Activated CD4-positive, alpha-beta T cell treated with anti-CD3 and anti-CD28 coated beads, Interleukin-2, amount 10 ng/mL, durations not matched to agents 7 days and 5 days (primary cell): ENCODE measurements at regions not wholly inside any gene's neighbourhood (a gene's known extent, or its start where the extent isn't known, plus 50 kb on each side); places are given as distances from the start of the nearest gene placed in this dataset.
"Not testable (repeated sequence)": the region's sequence is repeated elsewhere in the genome, so short reads cannot be mapped to it uniquely, and the experiment has no call there.

Source experiments
- CTCF ChIA-PET: fragments of 350-600 bp; sonication (Branson Sonifier 250); formaldehyde crosslinking; loops from one replicate; lab custom pipeline; 2021; ENCODE audit warnings: antibody characterized with exemption; lab: Charles Lee
- POLR2A ChIA-PET: fragments of 350-600 bp; sonication (Branson Sonifier 250); formaldehyde crosslinking; loops from one replicate; lab custom pipeline; 2021; ENCODE audit warnings: antibody characterized with exemption; lab: Charles Lee
- DNase-seq: peaks from one replicate; pipeline ENCODE4 v3.0.0-alpha.2; 2020
- H3K27ac Mint-ChIP-seq: one replicate; pipeline ENCODE4 v1.8.0; 2021; ENCODE audit warnings: mild to moderate bottlenecking, moderate library complexity, mixed read lengths
- H3K27me3 Mint-ChIP-seq: one replicate; pipeline ENCODE4 v1.8.0; 2021; ENCODE audit warnings: mixed read lengths
- H3K36me3 Mint-ChIP-seq: one replicate; pipeline ENCODE4 v1.8.0; 2021; ENCODE audit warnings: low read depth, mixed read lengths
- H3K4me1 Mint-ChIP-seq: one replicate; pipeline ENCODE4 v1.8.0; 2021; ENCODE audit warnings: mixed read lengths
- H3K4me3 Mint-ChIP-seq: one replicate; pipeline ENCODE4 v1.8.0; 2021; ENCODE audit warnings: mild to moderate bottlenecking, moderate library complexity, mixed read lengths
- H3K9me3 Mint-ChIP-seq: one replicate; pipeline ENCODE4 v1.8.0; 2021; ENCODE audit warnings: mixed read lengths

DNA sequence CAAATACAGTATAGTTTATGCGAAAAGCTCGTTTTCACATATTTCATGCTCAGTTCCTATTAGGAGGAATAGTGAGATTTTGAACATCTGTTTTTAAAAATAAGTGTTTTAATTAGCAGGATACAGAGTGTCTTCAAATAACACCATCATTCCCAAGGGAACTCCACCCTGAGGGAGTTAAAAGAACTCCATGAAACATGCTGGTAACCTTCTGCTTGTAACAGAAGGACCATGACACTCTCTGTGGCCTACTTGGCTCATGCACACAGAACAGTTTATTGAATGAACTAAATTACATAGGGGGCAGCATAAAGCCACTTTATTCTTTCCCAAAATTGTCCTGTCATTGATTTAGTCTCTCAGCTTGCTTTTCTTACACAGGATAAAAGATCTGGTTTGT is 809.5 kb upstream of the SLITRK6 start:
- POLR2A ChIA-PET, result no interaction called here
- no peaks in the 10 kb centered on the region for H3K27me3 Mint-ChIP-seq
- no peaks in the 10 kb centered on the region for H3K36me3 Mint-ChIP-seq
- no peak overlapping the region for H3K27ac Mint-ChIP-seq
- CTCF ChIA-PET, result no interaction called here
- H3K4me1 Mint-ChIP-seq, result no peaks in the 10 kb centered on the region
- peaks cover 12% of the 10 kb centered on the region for H3K9me3 Mint-ChIP-seq
- no peak for DNase-seq
- H3K4me3 Mint-ChIP-seq, result no peak overlapping the region

GRCh38 chr13:86633346-86633745 is 834.1 kb upstream of the SLITRK6 start:
- H3K4me1 Mint-ChIP-seq, result no peaks in the 10 kb centered on the region
- H3K9me3 Mint-ChIP-seq, result no peaks in the 10 kb centered on the region
- POLR2A ChIA-PET, result no interaction called here
- no peaks in the 10 kb centered on the region for H3K36me3 Mint-ChIP-seq
- H3K27me3 Mint-ChIP-seq, result no peaks in the 10 kb centered on the region
- no peak overlapping the region for H3K27ac Mint-ChIP-seq
- CTCF ChIA-PET, result no interaction called here
- no peak overlapping the region for H3K4me3 Mint-ChIP-seq
- no peak for DNase-seq

DNA sequence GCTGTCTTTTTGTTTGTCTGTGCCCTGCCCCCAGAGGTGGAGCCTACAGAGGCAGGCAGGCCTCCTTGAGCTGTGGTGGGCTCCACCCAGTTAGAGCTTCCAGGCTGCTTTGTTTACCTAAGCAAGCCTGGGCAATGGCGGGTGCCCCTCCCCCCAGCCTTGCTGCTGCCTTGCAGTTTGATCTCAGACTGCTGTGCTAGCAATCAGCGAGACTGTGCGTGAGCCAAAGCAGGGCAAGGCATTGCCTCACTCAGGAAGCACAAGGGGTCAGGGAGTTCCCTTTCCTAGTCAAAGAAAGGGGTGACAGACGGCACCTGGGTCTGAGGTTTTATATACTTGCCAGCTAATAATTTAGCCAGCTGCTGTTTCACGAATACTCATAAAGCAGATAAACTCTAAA is 852.0 kb upstream of the SLITRK6 start:
- CTCF ChIA-PET, H3K4me1 Mint-ChIP-seq, H3K36me3 Mint-ChIP-seq, DNase-seq, H3K9me3 Mint-ChIP-seq, H3K27ac Mint-ChIP-seq, H3K4me3 Mint-ChIP-seq, H3K27me3 Mint-ChIP-seq: not testable (repeated sequence)
- POLR2A ChIA-PET, result interaction anchor here (0.6 kb wide), 1 partner anchor 85 kb away, joined by 3 read pairs; no protein-coding TSS in a partner anchor

- CTCF ChIA-PET, result no interaction called here
- POLR2A ChIA-PET, result no interaction called here
- Mint-ChIP-seq H3K4me3 (no peak overlapping the region), H3K36me3 (no peaks in the 10 kb centered on the region), H3K4me1 (no peaks in the 10 kb centered on the region), H3K27me3 (no peaks in the 10 kb centered on the region), H3K27ac (no peak overlapping the region), H3K9me3 (peaks cover 7% of the 10 kb centered on the region)
- DNase-seq, result no peak
These were observed 853.8 kb upstream of the SLITRK6 start for GRCh38 chr13:86653009-86653408.

DNA sequence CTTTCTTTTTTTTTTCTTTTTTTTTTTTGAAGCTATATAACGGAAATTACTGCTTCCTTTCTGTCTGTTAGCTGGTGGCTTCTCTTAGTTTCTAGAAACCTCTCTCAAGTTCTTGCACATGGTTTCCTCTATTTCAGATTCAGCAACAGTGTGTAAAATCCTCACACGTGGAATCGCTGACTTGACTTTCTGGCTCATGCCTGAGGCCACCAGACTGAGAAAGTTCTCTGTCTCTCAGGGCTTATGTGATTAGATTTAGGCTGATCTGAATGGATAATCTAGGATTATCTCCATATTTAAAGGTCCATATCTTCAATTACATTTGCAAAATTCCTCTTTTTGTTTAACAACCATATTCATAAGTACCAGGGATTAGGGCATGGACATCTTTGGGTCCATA is 856.3 kb upstream of the SLITRK6 start:
- H3K4me3 Mint-ChIP-seq, result no peak overlapping the region
- H3K9me3 Mint-ChIP-seq, result peaks cover 8% of the 10 kb centered on the region
- DNase-seq, result no peak
- H3K27me3 Mint-ChIP-seq, result no peaks in the 10 kb centered on the region
- ChIA-PET CTCF (interaction anchor here (0.6 kb wide), 1 partner anchor 1920 kb away, joined by 3 read pairs; no protein-coding TSS in a partner anchor), POLR2A (no interaction called here)
- no peaks in the 10 kb centered on the region for H3K36me3 Mint-ChIP-seq
- no peak overlapping the region for H3K27ac Mint-ChIP-seq
- H3K4me1 Mint-ChIP-seq, result no peaks in the 10 kb centered on the region

DNA sequence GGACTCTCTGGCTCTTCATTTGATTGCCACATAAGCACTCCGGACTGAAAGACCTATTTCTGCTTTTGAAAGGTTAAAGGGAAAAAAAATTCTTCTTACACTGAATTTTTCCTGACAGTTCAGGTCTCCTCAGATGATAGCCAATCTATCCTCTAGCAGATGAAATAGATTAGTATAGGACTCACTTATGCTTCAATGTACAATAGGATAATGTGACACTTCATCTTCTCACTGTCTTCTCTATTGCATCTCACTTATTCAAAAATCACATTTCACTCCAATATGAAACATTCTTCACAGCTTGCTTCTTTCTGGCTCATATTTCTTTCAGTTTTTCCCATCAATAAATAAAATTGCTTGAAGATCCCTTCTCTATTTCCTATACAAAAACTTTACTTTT is 860.9 kb upstream of the SLITRK6 start:
- no peak overlapping the region for H3K27ac Mint-ChIP-seq
- no peak for DNase-seq
- POLR2A ChIA-PET, result no interaction called here
- CTCF ChIA-PET, result no interaction called here
- no peaks in the 10 kb centered on the region for H3K4me1 Mint-ChIP-seq
- H3K4me3 Mint-ChIP-seq, result no peak overlapping the region
- H3K27me3 Mint-ChIP-seq, result no peaks in the 10 kb centered on the region
- H3K36me3 Mint-ChIP-seq, result no peaks in the 10 kb centered on the region
- H3K9me3 Mint-ChIP-seq, result peaks cover 12% of the 10 kb centered on the region

DNA sequence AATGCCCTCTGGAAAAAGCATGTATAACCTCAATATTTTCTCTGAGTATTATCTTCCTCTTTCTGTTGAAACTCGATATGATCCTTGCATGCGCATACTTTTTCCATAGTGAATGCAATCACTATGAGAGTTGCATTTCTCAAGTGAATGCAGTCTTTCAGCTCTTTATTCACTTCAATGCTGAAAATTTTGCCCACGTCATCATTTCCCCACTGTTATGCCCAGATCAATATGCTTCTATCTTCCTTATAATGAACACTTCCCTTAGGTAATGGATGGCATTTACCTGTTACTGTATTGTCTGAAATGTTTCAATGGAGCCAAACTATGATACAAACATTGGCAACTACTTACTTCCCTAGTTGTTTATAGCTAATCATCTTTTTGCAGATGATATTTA is 866.6 kb upstream of the SLITRK6 start:
- no peak overlapping the region for H3K27ac Mint-ChIP-seq
- no peak overlapping the region for H3K4me3 Mint-ChIP-seq
- no peak for DNase-seq
- CTCF ChIA-PET, result no interaction called here
- POLR2A ChIA-PET, result no interaction called here
- H3K9me3 Mint-ChIP-seq, result peaks cover 10% of the 10 kb centered on the region
- H3K36me3 Mint-ChIP-seq, result no peaks in the 10 kb centered on the region
- H3K27me3 Mint-ChIP-seq, result no peaks in the 10 kb centered on the region
- no peaks in the 10 kb centered on the region for H3K4me1 Mint-ChIP-seq

- ChIA-PET POLR2A (no interaction called here), CTCF (no interaction called here)
- Mint-ChIP-seq H3K4me1 (no peaks in the 10 kb centered on the region), H3K27me3 (no peaks in the 10 kb centered on the region), H3K27ac (no peak overlapping the region), H3K4me3 (no peak overlapping the region), H3K9me3 (peaks cover 3% of the 10 kb centered on the region), H3K36me3 (no peaks in the 10 kb centered on the region)
- DNase-seq, result no peak
These were observed 874.8 kb upstream of the SLITRK6 start for GRCh38 chr13:86673931-86674431.

DNA sequence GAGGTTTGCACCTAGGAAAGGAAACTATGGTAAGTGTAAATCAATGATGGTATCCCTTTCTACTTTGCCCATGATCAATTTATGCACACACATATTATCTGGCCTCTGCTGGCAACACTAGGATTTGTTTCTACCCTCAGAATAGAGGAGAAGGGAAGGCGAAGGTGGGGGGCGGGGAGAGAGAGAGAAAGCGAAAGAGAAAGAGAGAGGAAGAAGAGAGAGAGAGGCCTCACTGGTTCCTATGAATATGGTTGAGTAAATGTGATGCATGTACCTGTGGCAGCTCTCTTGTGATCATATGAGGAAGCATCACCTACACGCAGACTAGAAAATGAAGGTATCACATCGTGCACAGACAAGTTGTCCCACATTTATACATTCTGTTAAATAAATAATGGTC is 882.0 kb upstream of the SLITRK6 start:
- no peaks in the 10 kb centered on the region for H3K36me3 Mint-ChIP-seq
- H3K4me3 Mint-ChIP-seq, result no peak overlapping the region
- H3K4me1 Mint-ChIP-seq, result no peaks in the 10 kb centered on the region
- DNase-seq, result no peak
- ChIA-PET POLR2A (no interaction called here), CTCF (no interaction called here)
- no peaks in the 10 kb centered on the region for H3K27me3 Mint-ChIP-seq
- H3K27ac Mint-ChIP-seq, result no peak overlapping the region
- peaks cover 3% of the 10 kb centered on the region for H3K9me3 Mint-ChIP-seq

- H3K27me3 Mint-ChIP-seq, result no peaks in the 10 kb centered on the region
- no peak for DNase-seq
- no peak overlapping the region for H3K4me3 Mint-ChIP-seq
- POLR2A ChIA-PET, result no interaction called here
- H3K9me3 Mint-ChIP-seq, result peaks cover 3% of the 10 kb centered on the region
- H3K4me1 Mint-ChIP-seq, result no peaks in the 10 kb centered on the region
- H3K27ac Mint-ChIP-seq, result no peak overlapping the region
- CTCF ChIA-PET, result no interaction called here
- no peaks in the 10 kb centered on the region for H3K36me3 Mint-ChIP-seq
These were observed 885.2 kb upstream of the SLITRK6 start for GRCh38 chr13:86684402-86684801.

DNA sequence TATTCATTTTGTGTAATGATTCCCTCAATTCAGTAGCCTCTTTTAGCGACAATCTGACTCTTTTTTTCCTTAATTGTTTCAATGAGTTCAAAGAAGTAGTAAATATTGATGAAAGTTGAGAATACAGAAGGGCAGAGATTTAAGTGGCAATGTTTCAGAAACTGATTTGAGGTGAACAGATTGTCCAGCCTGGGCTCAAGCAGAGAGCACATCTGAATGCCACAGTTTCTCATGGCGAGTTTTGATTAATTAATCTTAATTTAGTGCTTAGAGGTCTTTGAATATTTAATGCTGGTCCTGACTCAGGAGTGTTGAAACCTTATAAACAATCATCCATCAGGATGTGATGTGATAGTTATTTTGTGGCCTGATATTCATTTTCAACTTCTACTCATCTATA is 890.7 kb upstream of the SLITRK6 start:
- H3K27ac Mint-ChIP-seq, result no peak overlapping the region
- POLR2A ChIA-PET, result no interaction called here
- CTCF ChIA-PET, result no interaction called here
- no peak overlapping the region for H3K4me3 Mint-ChIP-seq
- H3K36me3 Mint-ChIP-seq, result no peaks in the 10 kb centered on the region
- H3K4me1 Mint-ChIP-seq, result no peaks in the 10 kb centered on the region
- DNase-seq, result no peak
- no peaks in the 10 kb centered on the region for H3K27me3 Mint-ChIP-seq
- peaks cover 11% of the 10 kb centered on the region for H3K9me3 Mint-ChIP-seq

DNA sequence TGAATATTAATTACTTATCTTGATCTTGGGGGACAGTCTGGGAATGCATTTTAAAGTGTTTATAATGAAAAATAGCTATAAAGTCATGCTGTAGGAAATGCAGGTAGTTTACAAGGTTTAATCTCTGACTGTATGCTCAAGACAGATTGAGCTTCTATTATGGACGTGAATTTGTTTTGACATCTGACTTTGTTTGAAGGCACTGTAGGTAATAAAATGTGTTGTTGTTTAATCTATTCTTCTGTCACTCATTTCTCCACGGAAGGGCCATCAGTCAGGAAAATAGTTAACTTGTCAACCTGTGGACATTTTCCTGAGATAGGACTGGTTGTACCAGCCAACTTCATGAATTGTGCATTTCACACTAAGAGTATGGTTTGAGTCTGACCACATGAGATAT is 893.1 kb upstream of the SLITRK6 start:
- no peaks in the 10 kb centered on the region for H3K36me3 Mint-ChIP-seq
- POLR2A ChIA-PET, result no interaction called here
- H3K9me3 Mint-ChIP-seq, result peaks cover 11% of the 10 kb centered on the region
- no peak for DNase-seq
- H3K27me3 Mint-ChIP-seq, result no peaks in the 10 kb centered on the region
- H3K4me1 Mint-ChIP-seq, result no peaks in the 10 kb centered on the region
- CTCF ChIA-PET, result no interaction called here
- no peak overlapping the region for H3K4me3 Mint-ChIP-seq
- H3K27ac Mint-ChIP-seq, result no peak overlapping the region

DNA sequence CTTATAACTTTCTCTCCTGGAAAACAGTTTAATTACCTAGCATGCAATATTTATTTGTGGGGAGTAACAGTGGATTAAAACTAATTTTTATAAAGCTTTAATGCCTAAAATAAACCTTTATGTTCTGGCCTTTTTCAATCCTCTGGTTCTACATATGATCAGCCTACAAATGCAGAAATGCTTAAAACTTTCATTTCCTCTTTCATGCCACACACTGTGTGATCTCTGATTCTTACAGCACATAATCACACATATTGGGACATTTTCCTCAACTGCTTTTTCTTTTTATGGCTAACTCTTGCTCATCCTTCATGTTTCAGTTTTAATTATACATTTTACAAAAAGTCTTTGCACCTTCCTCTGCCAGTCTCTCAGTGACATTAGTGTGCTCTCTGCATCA is 910.8 kb upstream of the SLITRK6 start:
- Mint-ChIP-seq H3K36me3 (no peaks in the 10 kb centered on the region), H3K9me3 (peaks cover 7% of the 10 kb centered on the region), H3K4me3 (no peak overlapping the region), H3K27me3 (no peaks in the 10 kb centered on the region), H3K27ac (no peak overlapping the region), H3K4me1 (no peaks in the 10 kb centered on the region)
- ChIA-PET CTCF (no interaction called here), POLR2A (no interaction called here)
- DNase-seq, result no peak

GRCh38 chr13:86710896-86711295 is 911.7 kb upstream of the SLITRK6 start:
- CTCF ChIA-PET, result no interaction called here
- Mint-ChIP-seq H3K9me3 (peaks cover 7% of the 10 kb centered on the region), H3K4me1 (no peaks in the 10 kb centered on the region), H3K4me3 (no peak overlapping the region), H3K36me3 (no peaks in the 10 kb centered on the region), H3K27ac (no peak overlapping the region), H3K27me3 (no peaks in the 10 kb centered on the region)
- DNase-seq, result no peak
- POLR2A ChIA-PET, result no interaction called here
